Activated CD4-positive, alpha-beta T cell treated with anti-CD3 and anti-CD28 coated beads, Interleukin-2, amount 50 U/mL, for 1 hour (primary cell): ENCODE measurements at regions not wholly inside any gene's neighbourhood (a gene's known extent, or its start where the extent isn't known, plus 50 kb on each side); places are given as distances from the start of the nearest gene placed in this dataset.

Source experiments
- DNase-seq: peaks from one replicate; pipeline ENCODE4 v3.0.0-alpha.2; 2020

DNA sequence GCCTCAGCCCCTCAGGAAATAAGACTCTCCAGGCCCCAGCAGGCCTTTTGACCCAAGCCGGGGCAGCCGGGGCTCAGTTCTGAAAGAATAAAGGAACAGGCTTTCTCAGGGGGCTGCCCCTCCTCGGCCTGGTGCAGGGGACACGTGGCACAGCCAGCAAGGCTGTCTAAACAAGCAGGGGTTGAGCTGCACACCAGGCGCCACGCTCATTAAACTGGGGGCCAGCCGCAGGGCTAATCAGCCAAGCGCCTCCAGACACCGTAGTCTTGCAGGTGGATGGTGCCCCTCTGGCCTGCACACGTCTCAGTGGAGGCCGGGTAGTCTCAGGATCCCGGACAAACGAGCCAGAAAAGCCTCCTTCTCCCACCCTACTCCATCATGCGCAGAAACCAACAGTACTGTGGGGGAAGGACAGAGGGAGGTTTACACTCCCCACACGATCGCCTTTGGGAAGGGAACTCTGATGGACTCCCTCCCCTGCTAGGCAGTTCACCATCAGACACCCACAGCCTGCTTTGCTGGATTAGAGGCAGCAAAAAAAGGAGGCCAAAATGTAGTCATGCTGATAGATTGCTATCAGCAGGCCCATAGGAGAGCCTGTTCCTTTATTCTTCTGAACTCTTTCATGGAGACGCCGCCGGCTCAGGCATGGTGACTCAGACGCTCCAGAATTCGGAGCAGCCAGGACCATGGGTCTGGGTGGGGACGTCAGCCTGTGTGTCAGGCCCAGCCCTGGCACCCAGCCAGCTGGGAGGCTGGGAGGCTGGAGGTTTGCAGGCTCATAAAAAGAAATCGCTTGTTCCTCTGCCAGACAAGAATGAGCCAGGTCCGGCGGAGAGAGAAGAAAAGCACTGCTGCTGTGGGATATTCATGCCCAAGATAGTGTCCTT is 342.4 kb downstream of the BCOR start:
- DNase-seq = no peak

DNA sequence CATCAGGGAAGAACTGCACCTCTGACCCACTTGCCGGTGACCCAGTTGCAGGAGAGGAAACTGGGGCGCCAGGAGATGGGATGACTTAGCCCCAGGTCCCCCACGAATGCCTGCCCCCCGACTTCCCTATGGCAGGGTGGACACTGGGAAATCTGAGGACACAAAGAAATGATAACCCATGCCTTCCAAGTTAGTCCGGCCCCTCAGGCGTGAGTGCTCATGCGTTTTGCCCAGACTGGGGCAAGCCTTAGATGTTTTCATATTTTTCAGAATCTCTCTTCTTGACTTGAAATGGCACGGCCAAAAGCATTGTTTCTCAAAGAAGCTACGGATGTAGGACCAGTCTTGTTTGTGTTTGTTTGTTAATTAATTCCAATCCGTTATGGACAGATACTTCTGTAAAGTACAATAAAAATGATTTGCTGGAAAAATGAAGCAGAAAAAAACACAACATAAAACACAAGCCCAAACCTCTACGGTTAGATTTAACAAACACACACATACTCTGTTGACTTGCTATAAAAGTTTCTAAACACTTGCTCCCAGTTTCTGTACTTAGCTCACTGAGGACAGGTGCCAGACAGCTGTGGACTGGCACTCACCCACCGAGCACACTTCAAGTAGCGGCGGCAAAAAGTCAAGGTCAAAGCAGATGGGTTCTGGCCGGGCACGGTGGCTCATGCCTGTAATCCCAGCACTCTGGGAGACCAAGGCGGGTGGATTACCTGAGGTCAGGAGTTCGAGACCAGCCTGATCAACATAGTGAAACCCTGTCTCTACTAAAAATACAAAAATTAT is 341.5 kb downstream of the BCOR start:
- DNase-seq = no peak

DNA sequence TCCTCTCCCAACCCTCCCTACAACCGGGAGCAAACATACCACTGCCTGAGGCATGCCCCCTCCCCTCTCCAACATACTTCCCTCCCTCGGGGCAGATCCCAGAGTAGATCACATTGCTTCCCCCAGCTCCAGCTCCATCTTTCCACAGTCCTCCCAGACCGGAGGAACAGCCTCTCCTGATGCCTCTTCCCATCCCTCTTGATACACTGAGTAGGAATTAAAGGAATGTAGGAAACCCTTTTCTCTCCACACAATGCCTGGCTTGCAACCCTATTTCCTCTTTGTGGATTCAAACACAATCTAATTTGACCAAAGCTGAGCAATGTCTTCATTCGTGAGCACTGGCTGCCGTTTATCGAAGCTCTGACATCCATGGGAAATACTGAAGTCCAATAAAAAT is 339.8 kb downstream of the BCOR start:
- no peak for DNase-seq

DNA sequence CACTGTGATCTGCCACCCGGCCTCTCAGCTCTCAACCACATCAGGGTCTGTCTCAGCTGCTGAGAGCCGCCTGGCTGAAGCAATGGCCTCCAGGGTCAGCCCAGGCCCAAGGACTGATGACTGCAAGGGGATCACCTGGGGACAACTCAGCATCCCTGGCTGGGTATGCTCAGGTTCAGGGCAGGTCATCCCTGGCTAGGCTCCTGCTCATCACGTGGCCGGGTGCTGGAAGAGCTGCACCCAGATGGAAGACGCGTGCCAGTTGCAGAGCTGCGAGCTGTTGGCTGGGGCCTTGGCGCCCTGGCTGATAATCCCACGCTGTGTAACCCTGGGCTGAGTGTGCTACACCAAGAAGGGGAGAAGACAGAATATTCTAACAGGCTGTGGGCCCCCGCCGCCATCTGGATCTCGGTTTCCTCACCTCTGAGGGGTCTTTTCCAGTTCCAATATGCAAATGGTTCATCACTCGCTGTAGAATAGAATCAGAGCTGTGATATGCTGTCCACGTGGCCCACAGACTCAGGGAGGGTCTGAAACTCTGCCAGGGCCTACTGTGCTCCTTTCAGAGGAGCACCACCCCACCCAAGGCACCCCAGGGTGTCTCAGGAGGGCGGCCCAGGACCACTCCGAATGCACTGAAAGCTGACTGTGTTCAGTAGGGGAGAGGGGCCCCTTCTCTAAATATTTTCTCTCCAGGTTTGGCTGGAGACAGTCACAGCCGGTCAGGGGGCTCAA is 338.8 kb downstream of the BCOR start:
- DNase-seq = no peak

DNA sequence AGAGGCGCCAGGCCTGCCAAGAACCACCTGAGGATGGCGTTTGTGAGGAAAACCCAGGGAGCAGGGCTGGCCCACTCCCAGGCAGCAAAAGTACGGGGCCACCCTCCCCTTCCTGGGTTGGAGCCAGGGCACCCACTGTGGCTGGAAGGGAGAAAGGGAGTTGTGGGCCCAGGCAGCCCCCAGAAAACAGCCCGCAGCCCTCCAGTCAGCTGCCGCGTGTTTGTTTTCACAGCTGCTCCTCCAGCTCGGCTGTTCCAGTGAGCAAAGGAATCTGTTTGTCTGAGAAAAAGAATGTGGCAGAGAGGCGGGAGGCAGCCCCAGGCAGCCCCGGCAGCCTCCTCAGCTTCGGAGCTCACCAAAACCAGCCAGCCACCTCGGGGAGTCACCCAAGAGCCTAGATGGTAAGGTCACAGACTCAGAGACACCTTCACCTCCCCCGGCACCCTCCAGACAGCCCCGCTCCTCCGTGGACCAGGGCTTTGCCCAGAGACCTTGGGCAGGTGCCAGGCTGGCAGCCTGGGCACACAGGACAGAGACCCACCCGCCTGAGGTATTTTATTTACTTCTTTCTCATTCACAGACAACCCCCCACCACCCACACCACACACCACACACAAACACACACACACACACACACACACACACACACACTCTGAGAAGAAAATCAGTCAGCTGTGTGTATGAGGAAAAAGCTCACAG is 338.1 kb downstream of the BCOR start:
- no peak for DNase-seq

DNA sequence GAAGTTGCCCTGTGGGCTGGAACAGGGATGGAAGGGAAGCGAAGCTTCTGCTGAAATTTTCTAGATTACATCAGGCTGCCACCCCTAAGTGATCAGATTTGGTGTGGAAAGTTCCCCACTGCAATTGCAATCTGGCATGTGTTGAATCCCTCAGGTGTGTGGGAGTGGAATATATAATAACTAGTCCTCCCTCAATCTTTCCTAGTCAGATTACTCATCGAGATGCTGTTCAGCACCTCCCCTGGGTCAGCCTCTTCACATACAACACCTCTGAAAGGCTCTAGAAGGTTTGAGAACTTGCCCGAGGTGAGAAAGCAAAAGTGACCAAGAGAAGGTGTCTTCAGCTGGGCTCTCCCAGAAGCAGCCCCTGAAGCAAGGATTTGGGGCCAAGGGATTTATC is 336.8 kb downstream of the BCOR start:
- no peak for DNase-seq

DNA sequence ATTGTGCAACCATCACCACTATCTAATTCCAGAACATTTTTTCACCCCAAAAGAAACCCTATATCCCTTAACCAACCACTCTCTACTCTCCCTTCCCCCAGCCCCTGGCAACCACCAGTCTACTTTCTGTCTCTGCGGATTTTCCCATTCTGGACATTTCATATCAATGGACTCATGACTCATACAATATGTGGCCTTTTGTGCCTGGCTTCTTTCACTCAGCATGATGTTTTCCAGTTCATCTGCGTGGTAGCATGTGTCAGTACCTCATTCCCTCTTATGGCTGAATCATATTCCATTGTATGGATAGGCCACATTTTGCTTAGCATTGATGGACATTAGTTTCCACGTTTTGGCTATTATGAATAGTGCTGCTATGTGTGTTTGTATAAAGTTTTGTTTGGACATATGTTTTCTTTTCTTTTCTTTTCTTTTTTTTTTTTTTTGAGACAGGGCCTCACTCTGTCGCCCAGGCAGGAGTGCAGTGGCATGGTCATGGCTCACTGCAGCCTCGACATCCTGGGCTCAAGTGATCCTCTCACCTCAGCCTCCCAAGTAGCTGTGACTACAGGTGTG is 335.4 kb downstream of the BCOR start:
- DNase-seq = no peak

DNA sequence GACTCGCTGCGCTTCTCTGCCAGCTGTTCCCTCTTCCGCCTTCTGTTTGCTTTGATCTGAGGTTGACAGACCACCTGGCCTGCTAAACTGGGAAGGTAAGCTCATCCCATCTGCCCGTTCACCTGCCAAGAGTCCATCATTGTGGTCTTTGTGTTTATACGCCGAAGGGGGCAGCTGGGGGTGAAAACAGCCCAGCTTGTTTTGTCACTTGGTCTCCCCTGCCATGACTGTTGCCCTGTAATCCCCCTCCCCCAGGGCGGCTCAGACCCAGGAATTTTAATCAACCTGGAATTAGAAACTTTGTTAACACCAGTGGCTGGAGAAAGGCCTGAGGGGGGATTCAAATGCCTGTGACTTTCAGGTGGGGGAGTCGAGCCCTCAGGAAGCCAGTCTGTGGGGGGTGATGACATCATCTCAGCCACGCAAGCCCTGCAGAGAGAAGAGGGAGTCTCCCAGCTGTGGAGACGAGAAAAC is 333.3 kb downstream of the BCOR start:
- DNase-seq = no peak

DNA sequence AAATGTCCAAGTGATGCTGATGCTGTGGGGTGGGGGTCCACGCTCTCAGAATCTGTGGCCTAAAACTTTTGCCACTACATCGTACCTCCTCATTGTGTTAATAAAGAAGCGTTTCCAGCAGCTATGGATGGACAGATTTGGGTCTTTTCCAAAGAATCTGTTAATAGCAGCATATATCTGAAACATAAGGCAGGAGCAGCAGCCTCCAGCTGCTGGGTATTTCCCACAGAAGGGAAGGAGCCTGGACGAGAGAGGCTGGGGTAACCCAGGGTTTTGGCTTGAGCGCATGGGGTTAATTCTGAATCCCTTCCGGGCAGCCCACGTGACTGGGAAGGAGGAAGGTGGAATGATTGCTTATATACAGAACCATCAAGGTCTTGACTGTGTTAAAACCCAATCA is 332.4 kb downstream of the BCOR start:
- DNase-seq = no peak

DNA sequence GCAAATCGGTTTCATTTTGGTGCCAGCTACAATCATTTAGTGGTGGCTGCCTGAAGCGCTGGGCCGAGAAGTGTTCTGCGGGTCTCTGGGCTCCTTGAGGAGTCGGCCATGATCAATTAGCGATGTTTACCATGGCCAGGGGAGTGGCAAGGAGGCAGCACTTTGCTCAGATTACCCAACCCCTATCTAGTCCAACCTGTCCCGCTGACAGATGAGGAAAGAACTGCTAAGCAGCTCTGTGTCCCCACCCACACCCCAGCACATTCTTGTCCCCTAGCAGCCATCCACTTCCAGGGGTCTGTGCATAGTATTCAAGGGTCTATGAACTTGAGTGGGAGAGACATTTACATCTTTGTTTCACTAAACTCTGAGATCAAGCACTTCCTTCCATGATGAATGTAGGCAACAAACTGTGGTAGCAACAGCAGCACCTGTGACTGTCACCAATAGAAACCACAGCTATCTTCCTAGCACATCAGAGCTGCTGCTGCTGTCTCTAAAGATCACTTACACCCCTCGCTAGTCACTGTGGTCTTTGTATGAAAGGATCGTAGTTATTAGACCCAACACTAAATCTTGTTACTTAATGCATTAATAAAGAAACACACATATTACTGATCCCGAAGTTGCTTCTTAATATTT is 331.6 kb downstream of the BCOR start:
- peak; percentile 4 for DNase-seq

DNA sequence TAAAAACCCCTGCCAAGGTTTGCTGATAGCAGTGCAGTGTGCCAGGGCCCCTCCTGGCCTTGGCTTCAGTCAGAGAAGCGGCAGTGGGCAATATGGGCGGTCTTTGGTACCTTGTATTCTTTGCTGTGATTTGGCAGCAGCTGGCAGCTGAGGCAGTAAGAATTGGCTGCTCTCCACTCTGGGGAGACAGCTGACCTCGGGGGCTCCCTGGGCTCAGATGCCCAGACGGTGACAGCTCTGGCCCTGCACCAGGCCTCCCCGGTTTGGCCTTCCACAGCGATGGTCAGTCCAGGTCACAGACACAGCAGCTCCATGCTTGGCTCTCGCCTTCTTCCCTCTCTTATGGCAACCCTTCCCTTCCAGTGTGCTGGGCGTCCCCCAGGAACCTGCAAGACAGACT is 330.9 kb downstream of the BCOR start:
- no peak for DNase-seq

DNA sequence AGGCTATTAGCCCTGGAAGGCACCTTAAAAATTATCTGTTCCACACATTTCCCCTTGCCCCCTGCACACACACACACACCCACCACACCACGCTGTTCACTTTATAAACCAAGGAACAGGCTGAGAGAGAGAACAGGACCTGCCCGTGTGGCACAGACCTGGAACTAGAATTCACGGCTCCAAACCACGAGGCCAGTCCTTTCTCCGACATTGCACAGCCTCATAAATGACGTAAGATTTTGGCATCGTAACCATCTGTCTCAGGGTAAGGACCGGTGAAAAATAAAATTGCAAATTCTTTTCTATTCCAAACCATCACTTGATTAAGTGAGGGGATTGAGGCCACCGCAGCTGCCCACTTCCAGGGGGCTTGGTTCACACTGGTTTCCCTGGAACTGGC is 330.3 kb downstream of the BCOR start:
- no peak for DNase-seq

DNA sequence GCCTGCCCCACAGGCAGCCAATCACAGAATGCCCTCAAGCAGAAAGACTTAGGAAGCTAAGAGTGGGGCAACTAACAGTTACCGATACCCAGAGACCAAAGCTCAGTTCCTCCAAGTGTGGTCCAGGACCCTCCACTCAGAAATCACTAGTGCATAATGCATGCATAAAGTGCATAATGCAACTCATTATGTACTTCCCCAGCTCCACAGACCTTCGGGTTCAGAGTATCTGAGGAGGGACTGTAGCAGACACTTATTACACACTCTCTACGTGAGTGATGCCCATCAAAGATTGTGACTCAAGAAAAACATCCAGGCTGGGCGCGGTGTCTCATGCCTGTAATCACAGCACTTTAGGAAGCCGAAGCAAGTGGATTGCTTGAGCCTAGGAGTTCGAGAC is 328.0 kb downstream of the BCOR start:
- DNase-seq = no peak

DNA sequence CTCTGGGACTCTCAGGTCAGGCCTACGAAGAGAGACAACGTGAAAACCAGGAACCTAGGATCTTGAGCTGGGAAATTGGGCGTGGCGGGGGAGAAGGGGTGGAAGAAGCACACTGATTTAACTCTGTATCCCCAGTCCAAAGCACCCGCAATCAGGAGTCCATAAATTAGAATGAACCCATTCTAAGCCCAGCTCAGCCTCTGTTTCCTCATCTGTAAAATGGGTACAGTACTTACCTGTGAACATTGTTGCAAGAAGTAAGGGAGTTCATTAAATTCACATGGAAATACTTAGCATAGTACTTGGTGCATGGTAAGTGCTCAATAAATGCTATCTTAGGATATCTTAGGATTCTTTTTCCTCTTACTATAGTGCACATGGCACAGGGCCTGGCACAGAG is 326.7 kb downstream of the BCOR start:
- no peak for DNase-seq

DNA sequence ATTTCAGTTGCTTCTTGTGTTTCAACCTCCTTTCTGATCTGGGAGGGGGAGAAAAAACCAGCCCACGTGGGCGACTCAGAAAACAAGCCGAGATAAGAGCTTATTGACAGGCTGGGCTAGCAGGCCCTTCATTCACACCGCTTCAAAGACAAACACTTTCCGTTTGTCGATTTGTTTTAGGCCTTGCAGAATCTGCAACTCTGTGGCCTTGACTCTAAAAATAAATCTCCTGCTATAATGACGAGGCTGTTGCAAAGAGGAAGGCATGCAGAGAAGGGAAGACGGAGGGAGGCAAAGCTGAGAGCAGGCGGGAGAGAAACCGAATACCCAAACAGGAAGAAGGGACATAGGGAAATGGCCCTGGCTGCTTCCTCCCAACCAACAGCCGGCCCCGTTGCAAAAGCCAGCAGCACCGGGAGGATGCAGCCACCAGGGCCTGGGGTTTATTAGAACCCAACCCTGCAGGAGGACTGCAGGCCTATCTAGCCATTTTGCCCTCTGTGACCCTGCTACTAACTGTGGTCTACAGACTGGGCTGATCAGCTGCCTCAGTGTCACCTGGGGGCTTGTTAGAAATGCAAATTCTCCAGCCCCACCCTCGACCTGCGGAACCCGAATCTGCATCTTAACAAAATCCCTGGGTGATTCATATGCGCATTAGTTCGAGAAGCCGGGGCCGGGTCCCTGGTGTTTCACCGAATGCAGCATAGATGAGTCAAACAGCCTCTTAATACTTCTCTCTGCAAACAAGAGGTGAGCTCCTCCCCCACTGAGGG is 325.5 kb downstream of the BCOR start:
- DNase-seq = peak; percentile 53

DNA sequence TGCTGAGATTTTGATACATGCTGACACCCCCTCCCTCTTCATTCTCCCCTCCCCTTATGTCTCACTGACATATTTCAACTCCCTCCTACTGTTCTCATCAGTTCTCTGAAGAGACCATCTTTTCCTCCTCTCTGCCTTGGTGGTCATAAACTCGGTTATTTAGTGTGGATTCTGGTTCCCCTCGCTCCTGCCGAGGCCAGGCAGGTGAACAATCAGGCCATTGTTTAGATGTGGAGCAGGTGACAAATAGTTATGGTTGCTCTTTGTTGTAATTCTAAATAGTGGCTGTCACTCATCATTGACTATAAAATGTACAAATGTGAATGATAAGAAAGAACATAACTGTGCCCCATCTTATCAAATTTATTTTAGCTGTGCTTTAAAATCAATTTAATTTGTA is 324.6 kb downstream of the BCOR start:
- no peak for DNase-seq

DNA sequence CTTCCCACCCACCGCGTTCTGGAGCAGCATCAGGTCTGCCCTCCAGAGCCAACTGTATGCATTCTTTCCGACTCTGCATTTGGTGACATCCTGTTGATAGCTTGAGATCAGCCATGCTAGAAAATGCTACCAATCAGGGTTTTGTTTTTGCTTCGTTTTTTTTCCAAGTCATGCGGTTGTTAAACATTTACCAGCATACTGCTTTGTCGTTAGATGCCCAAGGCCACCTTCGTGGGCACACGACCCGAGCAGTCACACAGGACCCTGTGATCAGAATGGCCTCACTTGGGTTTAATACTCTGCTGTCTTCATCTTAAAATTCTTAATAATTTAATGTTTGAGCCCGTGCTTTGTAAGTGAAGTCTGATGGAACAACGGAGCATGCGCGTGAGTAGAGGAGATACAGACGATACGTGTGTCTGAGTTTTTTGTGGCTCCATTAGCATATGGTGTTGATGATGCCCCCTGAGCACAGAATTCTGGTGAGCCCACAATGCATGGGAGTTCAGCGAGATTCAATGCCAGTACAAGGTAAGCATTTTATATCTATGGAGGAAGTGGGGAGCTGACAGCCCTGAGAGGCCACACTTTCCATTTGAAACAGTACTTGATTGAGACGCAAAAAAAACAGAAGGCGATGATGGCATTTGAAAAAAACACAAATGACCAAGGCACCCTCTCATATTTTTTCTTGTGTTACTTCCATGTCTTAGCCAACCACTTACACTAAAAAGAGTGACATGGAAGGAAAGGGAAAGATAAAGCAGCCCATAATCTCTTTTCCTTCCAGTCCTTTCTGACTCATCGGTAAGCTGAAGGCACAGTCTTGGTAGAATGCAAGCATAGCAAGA is 323.6 kb downstream of the BCOR start:
- peak; percentile 22 for DNase-seq

DNA sequence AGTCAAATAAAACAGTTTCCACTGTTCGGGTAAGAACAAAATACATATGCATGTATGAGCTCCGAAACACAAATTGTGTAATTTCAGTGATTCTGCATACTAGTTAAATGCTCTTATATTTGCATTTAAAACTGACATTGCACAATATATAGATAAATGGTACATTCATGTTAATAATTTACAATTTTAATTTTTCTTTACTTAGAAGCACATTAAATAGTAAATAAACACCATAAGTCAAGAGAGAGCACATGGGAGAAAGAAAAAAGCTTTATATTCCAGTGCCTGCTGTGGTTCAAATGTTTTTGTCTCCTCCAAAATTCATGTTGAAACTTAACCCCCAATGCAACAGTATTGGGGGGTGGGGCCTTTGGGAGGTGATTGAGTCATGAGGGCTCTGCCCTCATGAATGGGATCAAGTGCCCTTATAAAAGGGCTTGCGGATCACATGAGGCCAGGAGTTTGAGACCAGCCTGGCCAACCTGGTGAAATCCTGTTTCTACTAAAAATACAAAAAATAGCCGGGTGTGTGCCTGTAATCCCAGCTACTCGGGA is 322.9 kb downstream of the BCOR start:
- no peak for DNase-seq

DNA sequence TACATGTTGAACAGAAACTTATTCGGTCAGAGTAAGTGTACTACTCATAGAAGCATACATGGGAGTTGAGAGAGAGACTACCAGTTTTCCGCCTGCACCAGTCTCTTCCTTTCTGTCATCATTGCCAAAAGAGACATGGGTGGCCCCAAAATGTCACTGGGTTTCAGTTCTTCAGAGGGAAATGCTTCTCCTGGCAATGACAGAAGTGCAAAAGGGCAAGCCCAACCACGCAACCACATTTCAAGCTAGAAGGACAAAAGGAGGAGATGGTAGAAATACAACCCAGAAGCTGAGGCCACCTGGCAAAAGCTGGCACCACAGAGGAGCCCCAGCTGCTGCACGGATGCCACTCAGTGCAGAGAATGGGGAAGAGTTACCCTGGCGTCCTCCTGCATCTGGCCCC is 320.1 kb downstream of the BCOR start:
- DNase-seq = no peak
